ENCODE measurements at regions not wholly inside any gene's neighbourhood (a gene's known extent, or its start where the extent isn't known, plus 50 kb on each side); places are given as distances from the start of the nearest gene placed in this dataset.

DNA sequence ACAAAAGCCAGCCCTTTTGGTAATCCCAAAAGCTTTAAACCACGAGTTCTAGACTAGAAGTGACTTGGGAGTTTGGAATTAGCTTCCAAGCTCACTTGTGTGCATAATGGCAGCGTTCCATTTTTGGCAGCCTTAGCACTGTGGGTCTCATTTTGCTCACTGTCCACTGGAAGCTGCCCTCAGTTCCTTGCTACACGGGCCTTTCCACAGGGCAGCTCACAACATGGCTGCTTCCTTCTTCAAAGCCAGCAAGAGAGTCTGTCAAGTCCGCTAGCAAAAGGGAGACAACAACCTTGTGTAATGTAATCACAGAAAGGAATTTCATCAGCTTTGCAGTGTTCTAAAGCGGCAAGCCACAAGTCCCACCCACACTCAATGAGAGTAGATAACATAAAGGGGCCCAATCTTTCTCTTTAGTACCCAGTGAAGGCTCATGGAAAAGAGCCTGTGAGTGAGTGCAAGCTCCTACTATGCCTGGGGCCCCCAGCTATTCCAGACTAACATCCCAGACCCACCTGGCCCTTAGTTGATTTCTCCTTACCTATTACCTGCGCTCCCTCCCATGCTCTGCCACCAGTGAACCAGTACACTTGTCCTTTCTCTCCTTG lies 168.5 kb upstream of the FOXN2 start (continued):
- TF ChIP-seq CREB3 (tag; conservative IDR thresholded peaks at IDR 0.05; ENCODE audit: low read depth) = 0 out of 2 replicates have a peak, but pooled peaks have one; percentile 65
- TF ChIP-seq, protein P1, sequence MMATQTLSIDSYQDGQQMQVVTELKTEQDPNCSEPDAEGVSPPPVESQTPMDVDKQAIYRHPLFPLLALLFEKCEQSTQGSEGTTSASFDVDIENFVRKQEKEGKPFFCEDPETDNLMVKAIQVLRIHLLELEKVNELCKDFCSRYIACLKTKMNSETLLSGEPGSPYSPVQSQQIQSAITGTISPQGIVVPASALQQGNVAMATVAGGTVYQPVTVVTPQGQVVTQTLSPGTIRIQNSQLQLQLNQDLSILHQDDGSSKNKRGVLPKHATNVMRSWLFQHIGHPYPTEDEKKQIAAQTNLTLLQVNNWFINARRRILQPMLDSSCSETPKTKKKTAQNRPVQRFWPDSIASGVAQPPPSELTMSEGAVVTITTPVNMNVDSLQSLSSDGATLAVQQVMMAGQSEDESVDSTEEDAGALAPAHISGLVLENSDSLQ (IDR thresholded peaks at IDR 0.05) = peak; percentile 46
- TF ChIP-seq CTBP1 (IDR thresholded peaks at IDR 0.05; ENCODE audit: borderline replicate concordance) = peak; percentile 52; the same call in 1 of the 2 replicates
- peak; percentile 65; the same call in 1 of the 2 replicates for TF ChIP-seq BCL6 (CRISPR knock-in tag; IDR thresholded peaks at IDR 0.05)
- TF ChIP-seq TCF3 (CRISPR knock-in tag; IDR thresholded peaks at IDR 0.05) = peak; percentile 60
- TF ChIP-seq TRIM24 (IDR thresholded peaks at IDR 0.05) = peak; percentile 78 to 79; a peak in 3 of 4 replicates
- peak; percentile 91 for TF ChIP-seq ATF3 (IDR thresholded peaks at IDR 0.05)
- TF ChIP-seq ATF3 (CRISPR knock-in tag; conservative IDR thresholded peaks at IDR 0.05) = no peak
- peak; percentile 39; the same call in 1 of the 2 replicates for TF ChIP-seq TEAD2 (tag; IDR thresholded peaks at IDR 0.05)
- TF ChIP-seq, protein P2, sequence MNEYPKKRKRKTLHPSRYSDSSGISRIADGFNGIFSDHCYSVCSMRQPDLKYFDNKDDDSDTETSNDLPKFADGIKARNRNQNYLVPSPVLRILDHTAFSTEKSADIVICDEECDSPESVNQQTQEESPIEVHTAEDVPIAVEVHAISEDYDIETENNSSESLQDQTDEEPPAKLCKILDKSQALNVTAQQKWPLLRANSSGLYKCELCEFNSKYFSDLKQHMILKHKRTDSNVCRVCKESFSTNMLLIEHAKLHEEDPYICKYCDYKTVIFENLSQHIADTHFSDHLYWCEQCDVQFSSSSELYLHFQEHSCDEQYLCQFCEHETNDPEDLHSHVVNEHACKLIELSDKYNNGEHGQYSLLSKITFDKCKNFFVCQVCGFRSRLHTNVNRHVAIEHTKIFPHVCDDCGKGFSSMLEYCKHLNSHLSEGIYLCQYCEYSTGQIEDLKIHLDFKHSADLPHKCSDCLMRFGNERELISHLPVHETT (CRISPR knock-in tag; conservative IDR thresholded peaks at IDR 0.05 in 1 of 2, IDR thresholded peaks at IDR 0.05 in 1 of 2) = 0 out of 4 replicates have a peak, but pooled peaks of 1 of the 2 experiments have one; percentile 67
- TF ChIP-seq ZKSCAN3 (CRISPR knock-in tag; IDR thresholded peaks at IDR 0.05) = no peak
- no peak for TF ChIP-seq YBX1 (IDR thresholded peaks at IDR 0.05)
- TF ChIP-seq LCOR (CRISPR knock-in tag; IDR thresholded peaks at IDR 0.05) = 0 out of 2 replicates have a peak, but pooled peaks have one; percentile 55
- TF ChIP-seq ZNF583 (CRISPR knock-in tag; IDR thresholded peaks at IDR 0.05) = peak; percentile 87
- TF ChIP-seq BRCA1 (IDR thresholded peaks at IDR 0.05) = no peak
- no peak for TF ChIP-seq BRCA1 (CRISPR knock-in tag; IDR thresholded peaks at IDR 0.05)
- TF ChIP-seq POLR2AphosphoS2 (IDR thresholded peaks at IDR 0.05; ENCODE audit: low read length) = peak; percentile 60; the same call in 1 of the 2 replicates
- TF ChIP-seq ESRRA (IDR thresholded peaks at IDR 0.05; ENCODE audit: borderline replicate concordance, low read depth) = peak; percentile 62; the same call in 1 of the 2 replicates
- TF ChIP-seq NCOA4 (IDR thresholded peaks at IDR 0.05; ENCODE audit: partially characterized antibody) = no peak
- TF ChIP-seq MTA1 (IDR thresholded peaks at IDR 0.05; ENCODE audit: borderline replicate concordance) = 0 out of 2 replicates have a peak, but pooled peaks have one; percentile 29
- peak; percentile 68 for TF ChIP-seq KDM5B (IDR thresholded peaks at IDR 0.05; ENCODE audit: insufficient replicate concordance, low read depth, low read length)
- 0 out of 2 replicates have a peak, but pooled peaks have one; percentile 68 for TF ChIP-seq HIVEP1 (CRISPR knock-in tag; IDR thresholded peaks at IDR 0.05)
- TF ChIP-seq HDAC3 (IDR thresholded peaks at IDR 0.05; ENCODE audit: borderline replicate concordance, partially characterized antibody) = peak; percentile 51
- TF ChIP-seq KDM1A (IDR thresholded peaks at IDR 0.05) = peak; percentile 19 to 67; a peak in 3 of 4 replicates
- TF ChIP-seq MAZ (CRISPR knock-in tag; conservative IDR thresholded peaks at IDR 0.05 in 1 of 2, IDR thresholded peaks at IDR 0.05 in 1 of 2) = peak in 1 of 2 experiments; percentile 69; a peak in 2 of 4 replicates
- peak; percentile 59 for TF ChIP-seq ARID1B (IDR thresholded peaks at IDR 0.05)

Data from K562 (cell line).